Osteoblast (primary cell): ENCODE measurements at regions not wholly inside any gene's neighbourhood (a gene's known extent, or its start where the extent isn't known, plus 50 kb on each side); places are given as distances from the start of the nearest gene placed in this dataset.

Experiments
- DNase-seq: peaks from one replicate; pipeline ENCODE4 v3.0.0; 2011; ENCODE audit warnings: low spot score, mixed read lengths; ENCODE audit not compliant: insufficient read length; ENCODE audit errors: missing footprints
- H2AFZ ChIP-seq: 2 replicates; pipeline ENCODE4 v1.6.0; 2011; ENCODE audit warnings: mild to moderate bottlenecking, low read length
- H3K27ac ChIP-seq: 2 replicates; pipeline ENCODE4 v1.5.1; 2011; ENCODE audit warnings: mild to moderate bottlenecking, low read depth, low read length, moderate library complexity
- H3K27me3 ChIP-seq: 2 replicates; pipeline ENCODE4 v1.6.0; 2012; ENCODE audit warnings: mild to moderate bottlenecking, control low read depth, inconsistent platforms, low read length, moderate library complexity; ENCODE audit not compliant: insufficient read depth
- H3K36me3 ChIP-seq: 2 replicates; pipeline ENCODE4 v1.5.1; 2011; ENCODE audit warnings: mild to moderate bottlenecking, low read length, control low read depth, moderate library complexity; ENCODE audit not compliant: insufficient read depth
- H3K4me1 ChIP-seq: 2 replicates; pipeline ENCODE4 v1.5.1; 2011; ENCODE audit warnings: mild to moderate bottlenecking, low read length, control low read depth, moderate library complexity; ENCODE audit not compliant: insufficient read depth
- H3K4me2 ChIP-seq: 2 replicates; pipeline ENCODE4 v1.6.0; 2011; ENCODE audit warnings: mild to moderate bottlenecking, low read length; ENCODE audit not compliant: insufficient read depth
- H3K4me3 ChIP-seq: fragments of 200-600 bp; sonication (generic); 3 replicates; pipeline ENCODE4 v1.5.1; 2012; ENCODE audit warnings: mild to moderate bottlenecking, low read length, inconsistent platforms; ENCODE audit not compliant: insufficient read depth
- H3K79me2 ChIP-seq: 2 replicates; pipeline ENCODE4 v1.6.0; 2012; ENCODE audit warnings: mild to moderate bottlenecking, low read length, control low read depth, inconsistent platforms; ENCODE audit not compliant: insufficient read depth
- H3K9me3 ChIP-seq: 2 replicates; pipeline ENCODE4 v1.5.1; 2011; ENCODE audit warnings: low read depth, low read length, control low read depth
- H4K20me1 ChIP-seq: 2 replicates; pipeline ENCODE4 v1.6.0; 2012; ENCODE audit warnings: mild to moderate bottlenecking, low read length, control low read depth; ENCODE audit not compliant: insufficient read depth
- CTCF ChIP-seq: IDR thresholded peaks from 2 replicates; pipeline ENCODE4 v1.5.1; 2011; ENCODE audit warnings: mild to moderate bottlenecking, low read depth, low read length, moderate library complexity; ENCODE audit errors: extremely low read depth

GRCh38 chr14:81676879-81677278 lies 143.2 kb upstream of the SEL1L start:
- Histone ChIP-seq H3K4me1 (no peaks in the 10 kb centered on the region), H3K4me2 (no peak overlapping the region), H3K4me3 (no peak overlapping the region), H4K20me1 (no peaks in the 10 kb centered on the region), H3K27me3 (no peaks in the 10 kb centered on the region), H3K27ac (no peak overlapping the region), H3K9me3 (peaks cover 3% of the 10 kb centered on the region), H2AFZ (no peak overlapping the region), H3K36me3 (no peaks in the 10 kb centered on the region), H3K79me2 (no peaks in the 10 kb centered on the region)
- TF ChIP-seq CTCF, result no peak
- DNase-seq, result no peak

GRCh38 chr14:81677736-81678135 lies 144.1 kb upstream of the SEL1L start:
- Histone ChIP-seq H3K4me3 (no peak overlapping the region), H4K20me1 (no peaks in the 10 kb centered on the region), H3K79me2 (no peaks in the 10 kb centered on the region), H3K27me3 (no peaks in the 10 kb centered on the region), H3K4me1 (no peaks in the 10 kb centered on the region), H3K36me3 (no peaks in the 10 kb centered on the region), H2AFZ (no peak overlapping the region), H3K9me3 (peaks cover 3% of the 10 kb centered on the region), H3K27ac (no peak overlapping the region), H3K4me2 (no peak overlapping the region)
- TF ChIP-seq CTCF, result no peak
- no peak for DNase-seq

- Histone ChIP-seq H2AFZ (no peak overlapping the region), H3K4me1 (no peaks in the 10 kb centered on the region), H4K20me1 (no peaks in the 10 kb centered on the region), H3K9me3 (peaks cover 3% of the 10 kb centered on the region), H3K27ac (no peak overlapping the region), H3K36me3 (no peaks in the 10 kb centered on the region), H3K4me3 (no peak overlapping the region), H3K79me2 (no peaks in the 10 kb centered on the region), H3K4me2 (no peak overlapping the region), H3K27me3 (no peaks in the 10 kb centered on the region)
- TF ChIP-seq CTCF, result no peak
- DNase-seq, result no peak
Observed at GRCh38 chr14:81679226-81679625, 145.6 kb upstream of the SEL1L start.

- H2AFZ ChIP-seq, result no peak overlapping the region
- H3K36me3 ChIP-seq, result no peaks in the 10 kb centered on the region
- H3K27me3 ChIP-seq, result no peaks in the 10 kb centered on the region
- no peaks in the 10 kb centered on the region for H4K20me1 ChIP-seq
- no peak overlapping the region for H3K4me3 ChIP-seq
- no peak overlapping the region for H3K4me2 ChIP-seq
- H3K27ac ChIP-seq, result no peak overlapping the region
- H3K79me2 ChIP-seq, result no peaks in the 10 kb centered on the region
- DNase-seq, result no peak
- H3K9me3 ChIP-seq, result peaks cover 3% of the 10 kb centered on the region
- no peaks in the 10 kb centered on the region for H3K4me1 ChIP-seq
- TF ChIP-seq CTCF, result no peak
Observed at GRCh38 chr14:81681541-81681940, 147.9 kb upstream of the SEL1L start.
